ENCODE measurements at regions not wholly inside any gene's neighbourhood (a gene's known extent, or its start where the extent isn't known, plus 50 kb on each side); places are given as distances from the start of the nearest gene placed in this dataset.

DNA sequence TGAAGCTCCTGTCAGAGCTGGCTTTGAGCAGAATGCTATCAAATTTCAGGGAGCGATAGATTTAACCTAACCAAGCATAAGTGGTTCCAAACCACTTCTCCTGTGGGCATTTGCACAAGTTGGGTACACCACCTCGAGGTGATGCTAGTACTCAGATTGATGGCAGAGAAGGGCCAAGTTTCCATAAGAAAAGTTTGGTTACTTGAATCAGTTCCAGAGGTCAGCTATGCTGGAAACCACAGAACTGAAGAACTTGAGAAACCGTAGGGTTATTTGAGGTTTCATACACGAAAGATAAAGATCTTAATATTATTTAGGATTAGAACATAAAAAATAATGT is 238.2 kb upstream of the SOX11 start:
- no peak overlapping the region for H3K4me3 ChIP-seq (replicated peaks in 1 of 2; ENCODE audit: low read depth in 1 of 2, low read length in 2 of 2)
- H3K27ac ChIP-seq (ENCODE audit: low read depth, low read length) = no peak overlapping the region
- H3K9ac ChIP-seq (ENCODE audit: low read length) = no peak overlapping the region
- DNase-seq (ENCODE audit: low read depth, low spot score) (no peak), ATAC-seq (no peak)
- H3K9me3 ChIP-seq (ENCODE audit: control insufficient read depth in 1 of 2, insufficient read depth in 1 of 2, low read depth in 1 of 2, low read length in 2 of 2) = peaks cover 8 to 9% of the 10 kb centered on the region in 2 experiments; a peak in 2 of 4 replicates
- ChIA-PET POLR2A (no interaction called here), CTCF (no interaction called here), RAD21 (ENCODE audit: low non-redundant PET in 1 of 2, low total read pairs in 2 of 2, uncharacterized antibody in 2 of 2, unreplicated experiment in 2 of 2) (no interaction called here)
- BruUV-seq (replicated peaks) = no TSS peak
- H4K20me1 ChIP-seq (ENCODE audit: insufficient read depth) = no peaks in the 10 kb centered on the region
- TF ChIP-seq CEBPB (IDR thresholded peaks at IDR 0.05; ENCODE audit: low read depth) (no peak), EGR1 (IDR thresholded peaks at IDR 0.05; ENCODE audit: low read depth) (no peak), CTCF (IDR thresholded peaks at IDR 0.05 in 2 of 3, conservative IDR thresholded peaks at IDR 0.05 in 1 of 3; ENCODE audit: borderline replicate concordance in 1 of 3, insufficient read depth in 1 of 3, low read depth in 2 of 3, low read length in 2 of 3) (no peak), SIN3A (IDR thresholded peaks at IDR 0.05; ENCODE audit: low read depth) (no peak), CBX3 (IDR thresholded peaks at IDR 0.05; ENCODE audit: low read depth) (no peak), SRF (IDR thresholded peaks at IDR 0.05; ENCODE audit: low read depth) (no peak), SP1 (IDR thresholded peaks at IDR 0.05; ENCODE audit: low read depth) (no peak), EZH2phosphoT487 (IDR thresholded peaks at IDR 0.05; ENCODE audit: borderline replicate concordance) (no peak), FOSL1 (IDR thresholded peaks at IDR 0.05; ENCODE audit: low read depth) (no peak), JUND (IDR thresholded peaks at IDR 0.05) (no peak), ZFX (IDR thresholded peaks at IDR 0.05) (no peak), ZNF274 (IDR thresholded peaks at IDR 0.05; ENCODE audit: low read depth, low read length) (no peak), POLR2AphosphoS5 (IDR thresholded peaks at IDR 0.05; ENCODE audit: low read depth, low read length) (no peak), RAD21 (IDR thresholded peaks at IDR 0.05; ENCODE audit: low read depth) (no peak)
- TF ChIP-seq, protein P1, sequence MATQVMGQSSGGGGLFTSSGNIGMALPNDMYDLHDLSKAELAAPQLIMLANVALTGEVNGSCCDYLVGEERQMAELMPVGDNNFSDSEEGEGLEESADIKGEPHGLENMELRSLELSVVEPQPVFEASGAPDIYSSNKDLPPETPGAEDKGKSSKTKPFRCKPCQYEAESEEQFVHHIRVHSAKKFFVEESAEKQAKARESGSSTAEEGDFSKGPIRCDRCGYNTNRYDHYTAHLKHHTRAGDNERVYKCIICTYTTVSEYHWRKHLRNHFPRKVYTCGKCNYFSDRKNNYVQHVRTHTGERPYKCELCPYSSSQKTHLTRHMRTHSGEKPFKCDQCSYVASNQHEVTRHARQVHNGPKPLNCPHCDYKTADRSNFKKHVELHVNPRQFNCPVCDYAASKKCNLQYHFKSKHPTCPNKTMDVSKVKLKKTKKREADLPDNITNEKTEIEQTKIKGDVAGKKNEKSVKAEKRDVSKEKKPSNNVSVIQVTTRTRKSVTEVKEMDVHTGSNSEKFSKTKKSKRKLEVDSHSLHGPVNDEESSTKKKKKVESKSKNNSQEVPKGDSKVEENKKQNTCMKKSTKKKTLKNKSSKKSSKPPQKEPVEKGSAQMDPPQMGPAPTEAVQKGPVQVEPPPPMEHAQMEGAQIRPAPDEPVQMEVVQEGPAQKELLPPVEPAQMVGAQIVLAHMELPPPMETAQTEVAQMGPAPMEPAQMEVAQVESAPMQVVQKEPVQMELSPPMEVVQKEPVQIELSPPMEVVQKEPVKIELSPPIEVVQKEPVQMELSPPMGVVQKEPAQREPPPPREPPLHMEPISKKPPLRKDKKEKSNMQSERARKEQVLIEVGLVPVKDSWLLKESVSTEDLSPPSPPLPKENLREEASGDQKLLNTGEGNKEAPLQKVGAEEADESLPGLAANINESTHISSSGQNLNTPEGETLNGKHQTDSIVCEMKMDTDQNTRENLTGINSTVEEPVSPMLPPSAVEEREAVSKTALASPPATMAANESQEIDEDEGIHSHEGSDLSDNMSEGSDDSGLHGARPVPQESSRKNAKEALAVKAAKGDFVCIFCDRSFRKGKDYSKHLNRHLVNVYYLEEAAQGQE (IDR thresholded peaks at IDR 0.05; ENCODE audit: low read depth) = no peak
- TF ChIP-seq, protein P2, sequence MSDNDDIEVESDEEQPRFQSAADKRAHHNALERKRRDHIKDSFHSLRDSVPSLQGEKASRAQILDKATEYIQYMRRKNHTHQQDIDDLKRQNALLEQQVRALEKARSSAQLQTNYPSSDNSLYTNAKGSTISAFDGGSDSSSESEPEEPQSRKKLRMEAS (IDR thresholded peaks at IDR 0.05) = no peak
- TF ChIP-seq, protein P3, sequence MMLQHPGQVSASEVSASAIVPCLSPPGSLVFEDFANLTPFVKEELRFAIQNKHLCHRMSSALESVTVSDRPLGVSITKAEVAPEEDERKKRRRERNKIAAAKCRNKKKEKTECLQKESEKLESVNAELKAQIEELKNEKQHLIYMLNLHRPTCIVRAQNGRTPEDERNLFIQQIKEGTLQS (IDR thresholded peaks at IDR 0.05) = no peak
- TF ChIP-seq, protein P4, sequence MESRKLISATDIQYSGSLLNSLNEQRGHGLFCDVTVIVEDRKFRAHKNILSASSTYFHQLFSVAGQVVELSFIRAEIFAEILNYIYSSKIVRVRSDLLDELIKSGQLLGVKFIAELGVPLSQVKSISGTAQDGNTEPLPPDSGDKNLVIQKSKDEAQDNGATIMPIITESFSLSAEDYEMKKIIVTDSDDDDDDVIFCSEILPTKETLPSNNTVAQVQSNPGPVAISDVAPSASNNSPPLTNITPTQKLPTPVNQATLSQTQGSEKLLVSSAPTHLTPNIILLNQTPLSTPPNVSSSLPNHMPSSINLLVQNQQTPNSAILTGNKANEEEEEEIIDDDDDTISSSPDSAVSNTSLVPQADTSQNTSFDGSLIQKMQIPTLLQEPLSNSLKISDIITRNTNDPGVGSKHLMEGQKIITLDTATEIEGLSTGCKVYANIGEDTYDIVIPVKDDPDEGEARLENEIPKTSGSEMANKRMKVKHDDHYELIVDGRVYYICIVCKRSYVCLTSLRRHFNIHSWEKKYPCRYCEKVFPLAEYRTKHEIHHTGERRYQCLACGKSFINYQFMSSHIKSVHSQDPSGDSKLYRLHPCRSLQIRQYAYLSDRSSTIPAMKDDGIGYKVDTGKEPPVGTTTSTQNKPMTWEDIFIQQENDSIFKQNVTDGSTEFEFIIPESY (IDR thresholded peaks at IDR 0.05; ENCODE audit: extremely low read depth, insufficient replicate concordance, low read length) = no peak
- H2AFZ ChIP-seq (ENCODE audit: low read depth, low read length, poor library complexity, severe bottlenecking) = no peak overlapping the region
- H3K9me2 ChIP-seq (ENCODE audit: insufficient read depth) = no peaks in the 10 kb centered on the region
- no peak overlapping the region for H3K4me2 ChIP-seq (ENCODE audit: low read length)
- intact Hi-C loops (cut with micrococcal nuclease) = no loop called here
- no peaks in the 10 kb centered on the region for H3K79me2 ChIP-seq (ENCODE audit: insufficient read depth, low read length)
- no peaks in the 10 kb centered on the region for H3K36me3 ChIP-seq (ENCODE audit: control insufficient read depth in 1 of 2, insufficient read depth in 2 of 2, low read length in 2 of 2)
- no peaks in the 10 kb centered on the region for H3K27me3 ChIP-seq (ENCODE audit: insufficient read depth, low read length)
- H3K4me1 ChIP-seq (ENCODE audit: control insufficient read depth in 1 of 2, insufficient read depth in 2 of 2, low read length in 2 of 2) = no peaks in the 10 kb centered on the region
